ENCODE measurements at regions not wholly inside any gene's neighbourhood (a gene's known extent, or its start where the extent isn't known, plus 50 kb on each side); places are given as distances from the start of the nearest gene placed in this dataset.

- H3K9ac ChIP-seq (ENCODE audit: insufficient read depth in 1 of 2, low read length in 2 of 2) = no peak overlapping the region
- H3K27me3 ChIP-seq (ENCODE audit: control insufficient read depth in 3 of 3, insufficient read depth in 3 of 3, low read length in 2 of 3) = no peaks in the 10 kb centered on the region
- H3K4me3 ChIP-seq = no peak overlapping the region
- no peak for DNase-seq
- TF ChIP-seq, protein P1, sequence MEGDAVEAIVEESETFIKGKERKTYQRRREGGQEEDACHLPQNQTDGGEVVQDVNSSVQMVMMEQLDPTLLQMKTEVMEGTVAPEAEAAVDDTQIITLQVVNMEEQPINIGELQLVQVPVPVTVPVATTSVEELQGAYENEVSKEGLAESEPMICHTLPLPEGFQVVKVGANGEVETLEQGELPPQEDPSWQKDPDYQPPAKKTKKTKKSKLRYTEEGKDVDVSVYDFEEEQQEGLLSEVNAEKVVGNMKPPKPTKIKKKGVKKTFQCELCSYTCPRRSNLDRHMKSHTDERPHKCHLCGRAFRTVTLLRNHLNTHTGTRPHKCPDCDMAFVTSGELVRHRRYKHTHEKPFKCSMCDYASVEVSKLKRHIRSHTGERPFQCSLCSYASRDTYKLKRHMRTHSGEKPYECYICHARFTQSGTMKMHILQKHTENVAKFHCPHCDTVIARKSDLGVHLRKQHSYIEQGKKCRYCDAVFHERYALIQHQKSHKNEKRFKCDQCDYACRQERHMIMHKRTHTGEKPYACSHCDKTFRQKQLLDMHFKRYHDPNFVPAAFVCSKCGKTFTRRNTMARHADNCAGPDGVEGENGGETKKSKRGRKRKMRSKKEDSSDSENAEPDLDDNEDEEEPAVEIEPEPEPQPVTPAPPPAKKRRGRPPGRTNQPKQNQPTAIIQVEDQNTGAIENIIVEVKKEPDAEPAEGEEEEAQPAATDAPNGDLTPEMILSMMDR (IDR thresholded peaks at IDR 0.05; ENCODE audit: control extremely low read depth, extremely low read depth) = no peak
- H3K36me3 ChIP-seq (ENCODE audit: control insufficient read depth in 4 of 4, insufficient read depth in 4 of 4, low read length in 4 of 4) = no peaks in the 10 kb centered on the region
- ATAC-seq (ENCODE audit: insufficient read depth, low FRiP score) = no peak
- no peak overlapping the region for H3K27ac ChIP-seq (ENCODE audit: low read depth in 1 of 2, low read length in 1 of 2)
- no peaks in the 10 kb centered on the region for H3K4me1 ChIP-seq (ENCODE audit: control insufficient read depth in 5 of 5, insufficient read depth in 5 of 5, low read length in 5 of 5)
- H3K9me3 ChIP-seq (ENCODE audit: control insufficient read depth in 4 of 4, insufficient read depth in 3 of 4, low read length in 3 of 4) = no peaks in the 10 kb centered on the region
- WGBS, 2 donors = 62 to 78% methylated on average over 1 of the region's 1 CpG
Measured at GRCh38 chr4:43286137-43286536, 393.6 kb downstream of the GRXCR1 start.

DNA sequence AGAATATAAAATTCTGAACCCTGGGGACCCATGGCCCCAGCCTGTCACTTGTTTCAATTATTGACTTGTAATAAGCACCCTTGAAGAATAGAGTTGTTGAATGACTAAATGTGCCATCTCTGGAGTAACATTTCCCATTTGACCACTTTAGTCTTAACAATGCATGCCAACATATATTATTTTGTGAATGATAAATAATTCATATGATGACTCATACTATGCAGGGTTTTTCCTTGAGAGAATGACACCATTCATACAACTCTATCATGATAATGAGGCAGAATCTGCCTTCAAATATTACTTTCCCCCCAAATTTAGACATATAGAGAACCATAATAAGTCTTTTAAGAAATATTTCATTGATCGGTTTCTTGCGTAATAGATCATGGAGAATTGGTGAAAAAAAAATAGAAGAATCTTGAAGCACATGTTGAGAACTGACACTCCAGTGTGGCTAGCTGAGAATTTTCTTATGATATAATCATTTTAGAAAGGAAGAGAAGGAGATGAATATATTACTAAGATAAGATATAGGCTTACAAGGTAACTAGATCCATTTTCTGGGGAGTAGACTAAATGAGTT, 404.5 kb downstream of the GRXCR1 start:
- 98% methylated on average over 2 of the region's 2 CpGs for WGBS, 2 donors
- no peak for DNase-seq
- no peak overlapping the region for H3K27ac ChIP-seq (ENCODE audit: low read depth in 1 of 2, low read length in 1 of 2)

DNA sequence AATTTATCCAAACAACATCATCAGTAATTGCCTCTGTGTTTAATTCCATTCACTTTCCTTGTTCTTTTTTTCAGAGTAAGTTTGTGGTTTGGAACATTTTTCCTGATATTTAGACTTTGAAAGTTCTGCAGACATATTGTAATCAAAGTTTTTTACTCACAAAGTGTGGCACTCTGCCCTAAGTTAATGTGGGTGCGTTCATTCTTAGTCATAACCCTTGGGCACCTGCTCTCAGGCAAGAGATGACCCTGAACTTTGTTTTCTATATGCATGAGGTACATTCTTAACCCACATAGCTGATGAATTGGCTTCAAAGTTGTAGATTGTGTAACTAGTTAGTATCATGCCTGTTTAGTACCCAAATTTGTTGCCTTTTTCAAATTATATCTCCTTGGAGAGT, 424.3 kb downstream of the GRXCR1 start:
- ATAC-seq (ENCODE audit: insufficient read depth, low FRiP score) = no peak
- Histone ChIP-seq H3K27me3 (ENCODE audit: control insufficient read depth in 3 of 3, insufficient read depth in 3 of 3, low read length in 2 of 3) (no peaks in the 10 kb centered on the region), H3K4me3 (no peak overlapping the region), H3K36me3 (ENCODE audit: control insufficient read depth in 4 of 4, insufficient read depth in 4 of 4, low read length in 4 of 4) (no peaks in the 10 kb centered on the region), H3K9me3 (ENCODE audit: control insufficient read depth in 4 of 4, insufficient read depth in 3 of 4, low read length in 3 of 4) (peaks cover 0 to 4% (median 1%) of the 10 kb centered on the region in 4 donors), H3K4me1 (ENCODE audit: control insufficient read depth in 5 of 5, insufficient read depth in 5 of 5, low read length in 5 of 5) (no peaks in the 10 kb centered on the region), H3K9ac (ENCODE audit: insufficient read depth in 1 of 2, low read length in 2 of 2) (no peak overlapping the region), H3K27ac (ENCODE audit: low read depth in 1 of 2, low read length in 1 of 2) (no peak overlapping the region)
- 66 to 79% methylated on average over 1 of the region's 1 CpG for WGBS, 2 donors
- DNase-seq = no peak
- TF ChIP-seq, protein P1 (IDR thresholded peaks at IDR 0.05; ENCODE audit: control extremely low read depth, extremely low read depth) = no peak

More for the DNA sequence above, 404.5 kb downstream of the GRXCR1 start:
- no peak for ATAC-seq (ENCODE audit: insufficient read depth, low FRiP score)
- no peak overlapping the region for H3K9ac ChIP-seq (ENCODE audit: insufficient read depth in 1 of 2, low read length in 2 of 2)
- no peaks in the 10 kb centered on the region for H3K27me3 ChIP-seq (ENCODE audit: control insufficient read depth in 3 of 3, insufficient read depth in 3 of 3, low read length in 2 of 3)
- no peaks in the 10 kb centered on the region for H3K4me1 ChIP-seq (ENCODE audit: control insufficient read depth in 5 of 5, insufficient read depth in 5 of 5, low read length in 5 of 5)
- TF ChIP-seq, protein P1 (IDR thresholded peaks at IDR 0.05; ENCODE audit: control extremely low read depth, extremely low read depth) = no peak
- H3K36me3 ChIP-seq (ENCODE audit: control insufficient read depth in 4 of 4, insufficient read depth in 4 of 4, low read length in 4 of 4) = no peaks in the 10 kb centered on the region
- no peaks in the 10 kb centered on the region for H3K9me3 ChIP-seq (ENCODE audit: control insufficient read depth in 4 of 4, insufficient read depth in 3 of 4, low read length in 3 of 4)
- H3K4me3 ChIP-seq = no peak overlapping the region

Data from lung (tissue), 11 donors.